ENCODE measurements at regions not wholly inside any gene's neighbourhood (a gene's known extent, or its start where the extent isn't known, plus 50 kb on each side); places are given as distances from the start of the nearest gene placed in this dataset.

GRCh38 chr21:16642353-16642752 lies 870.5 kb upstream of the CXADR start:
- DNase-seq = peak; percentile 33

- DNase-seq = no peak
These were observed 868.2 kb upstream of the CXADR start for GRCh38 chr21:16644685-16645084.

DNA sequence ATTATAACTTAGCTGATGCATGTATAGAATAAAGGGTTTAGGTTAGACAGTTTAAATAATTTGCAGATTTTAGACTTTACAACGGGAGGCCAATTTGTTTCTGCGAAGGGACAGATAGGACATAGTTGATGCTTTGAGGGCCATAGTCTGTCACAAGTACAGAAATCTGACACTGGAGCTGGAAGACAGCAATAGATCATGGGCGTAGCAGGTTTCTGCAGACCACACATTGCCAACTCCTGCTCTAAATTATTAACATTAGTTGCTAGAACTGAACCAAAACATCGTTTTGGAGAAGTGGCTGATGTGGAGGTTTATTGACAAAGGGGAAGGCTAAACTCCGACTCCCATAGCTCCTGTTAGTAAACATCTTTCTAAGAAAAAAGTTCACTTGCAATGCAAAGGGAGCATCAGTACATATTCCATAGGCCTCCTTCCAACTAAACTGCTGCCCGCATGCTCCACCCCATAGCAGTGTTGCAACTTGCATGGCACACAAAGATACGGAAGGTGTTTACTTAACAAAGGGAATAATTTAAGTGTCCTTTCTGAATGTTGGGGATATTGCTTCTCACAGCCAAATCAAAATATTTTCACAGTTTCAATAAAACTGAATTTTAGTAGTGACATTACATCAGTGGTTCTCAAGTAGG lies 862.0 kb upstream of the CXADR start:
- DNase-seq = no peak

- no peak for DNase-seq
These were observed 860.9 kb upstream of the CXADR start for GRCh38 chr21:16651956-16652355.

DNA sequence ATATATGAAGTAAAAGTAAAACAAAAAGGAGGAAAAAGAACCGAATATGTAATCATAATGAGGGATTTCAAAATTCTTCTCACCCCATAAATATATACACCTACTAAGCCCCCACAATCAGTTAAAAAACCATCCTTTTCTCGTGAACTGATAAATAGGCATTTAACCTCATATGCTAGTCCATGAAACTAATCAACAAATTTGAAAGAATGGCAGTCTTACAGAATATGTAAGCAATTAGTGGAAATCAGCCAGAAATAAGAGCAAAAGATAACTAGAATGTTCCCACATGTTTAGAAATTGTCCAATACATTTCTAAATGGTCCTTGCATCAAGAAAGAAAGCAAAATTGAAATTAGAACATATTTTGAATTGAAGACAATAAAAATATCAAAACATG lies 849.4 kb upstream of the CXADR start:
- no peak for DNase-seq

DNA sequence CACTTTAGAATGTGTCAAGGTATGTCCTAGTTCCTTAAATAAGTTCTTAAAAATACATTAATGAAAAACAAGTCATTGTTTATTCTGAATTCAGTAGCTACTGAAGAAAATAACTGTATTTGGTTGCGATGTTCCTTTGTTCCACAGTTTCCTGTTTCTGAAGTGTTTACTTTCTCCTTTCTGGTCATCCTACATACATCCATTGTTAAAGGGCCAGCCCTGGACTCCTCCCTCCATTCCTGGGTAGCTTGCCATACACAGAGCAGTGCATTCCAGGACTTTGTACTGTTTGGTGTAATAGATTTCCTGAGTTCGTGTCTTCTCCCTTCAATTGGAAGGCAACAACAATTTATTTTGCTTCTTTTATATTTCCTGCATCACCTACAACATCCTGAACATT lies 845.4 kb upstream of the CXADR start:
- DNase-seq = no peak

- no peak for DNase-seq
These were observed 837.9 kb upstream of the CXADR start for GRCh38 chr21:16674949-16675348.

GRCh38 chr21:16676391-16676790 lies 836.5 kb upstream of the CXADR start:
- no peak for DNase-seq

GRCh38 chr21:16678429-16679160 lies 834.2 kb upstream of the CXADR start:
- peak; percentile 41 for DNase-seq

DNA sequence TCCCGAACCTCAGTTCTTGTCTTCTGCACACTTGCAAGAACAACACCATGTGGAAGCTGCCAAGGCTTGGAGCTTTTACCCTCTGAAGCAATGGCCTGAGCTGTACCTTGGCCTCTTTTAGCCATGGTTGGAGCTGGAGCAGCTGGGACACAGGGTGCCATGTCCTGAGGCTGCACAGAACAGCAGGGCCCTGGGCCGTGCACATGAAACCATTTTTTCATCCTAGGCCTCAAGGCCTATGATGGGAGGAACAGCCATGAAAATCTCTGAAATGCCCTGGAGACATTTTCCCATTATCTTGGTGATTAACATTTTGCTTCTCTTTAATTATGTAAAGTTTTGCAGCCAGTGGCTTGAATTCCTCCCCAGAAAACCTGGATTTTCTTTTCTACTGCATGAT lies 817.8 kb upstream of the CXADR start:
- no peak for DNase-seq

- DNase-seq = no peak
These were observed 805.6 kb upstream of the CXADR start for GRCh38 chr21:16707274-16707673.

GRCh38 chr21:16708101-16708835 lies 804.6 kb upstream of the CXADR start:
- DNase-seq = no peak

- peak; percentile 78 for DNase-seq
These were observed 802.8 kb upstream of the CXADR start for GRCh38 chr21:16709866-16710550.

DNA sequence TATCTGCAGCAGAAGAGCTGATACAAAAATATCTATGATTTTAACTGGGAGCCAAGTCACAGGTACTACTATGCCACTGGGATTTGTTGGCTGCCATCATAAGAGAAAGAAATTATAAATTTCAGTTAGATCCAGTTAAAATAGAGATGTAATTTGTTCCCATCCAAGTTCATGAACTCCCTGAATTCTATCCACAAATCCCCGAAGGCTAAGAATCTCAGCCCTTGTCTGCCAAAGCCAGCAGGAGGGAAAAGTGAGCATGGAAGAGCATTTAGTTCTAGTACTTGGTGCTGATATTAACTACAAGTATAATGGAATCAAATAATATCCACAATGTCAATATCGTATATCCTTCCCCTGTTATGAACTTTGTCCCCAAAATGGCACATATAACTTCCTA lies 801.1 kb upstream of the CXADR start:
- DNase-seq = no peak

DNA sequence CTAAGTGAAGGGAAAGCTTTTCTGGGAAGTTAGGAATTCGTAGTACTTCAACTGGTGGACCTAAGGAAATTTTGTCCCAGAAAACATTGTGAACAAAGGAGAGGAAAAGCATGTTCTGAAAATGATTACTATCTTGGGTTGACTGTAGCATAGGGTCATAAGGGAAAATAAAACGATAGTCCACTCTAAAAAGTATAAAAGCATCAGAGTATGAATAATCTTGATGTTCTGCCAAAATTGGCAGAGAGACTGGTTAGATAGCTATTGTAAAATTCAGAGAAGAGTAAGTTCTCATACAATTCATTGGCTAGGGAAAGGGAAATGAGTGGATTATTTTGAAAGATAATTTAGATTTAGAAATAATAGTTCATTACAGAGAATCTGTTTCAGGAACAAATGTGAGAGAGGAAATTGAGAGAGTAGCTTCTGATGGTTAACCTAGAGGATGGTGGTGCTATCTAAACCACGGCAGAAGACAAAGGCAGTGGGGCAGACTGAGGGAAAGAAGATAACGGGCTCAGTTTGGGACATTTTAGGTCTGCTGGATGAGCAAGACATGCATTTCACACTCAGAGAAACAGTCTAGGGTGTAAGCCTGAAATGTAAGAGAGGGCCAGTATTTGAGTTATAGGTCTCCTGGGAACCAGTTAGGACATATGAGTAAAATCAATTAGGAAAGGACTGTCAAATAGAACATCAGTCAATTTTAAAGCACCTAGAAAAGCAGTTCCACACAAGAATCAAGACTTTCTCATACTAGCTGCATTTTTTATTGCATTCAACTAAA lies 799.3 kb upstream of the CXADR start:
- DNase-seq = no peak

- no peak for DNase-seq
These were observed 772.3 kb upstream of the CXADR start for GRCh38 chr21:16740511-16740910.

GRCh38 chr21:16741141-16741665 lies 771.6 kb upstream of the CXADR start:
- peak; percentile 68 for DNase-seq

- DNase-seq = peak; percentile 85
These were observed 770.7 kb upstream of the CXADR start for GRCh38 chr21:16742131-16742641.

- DNase-seq = no peak
These were observed 770.1 kb upstream of the CXADR start for GRCh38 chr21:16742741-16743140.

DNA sequence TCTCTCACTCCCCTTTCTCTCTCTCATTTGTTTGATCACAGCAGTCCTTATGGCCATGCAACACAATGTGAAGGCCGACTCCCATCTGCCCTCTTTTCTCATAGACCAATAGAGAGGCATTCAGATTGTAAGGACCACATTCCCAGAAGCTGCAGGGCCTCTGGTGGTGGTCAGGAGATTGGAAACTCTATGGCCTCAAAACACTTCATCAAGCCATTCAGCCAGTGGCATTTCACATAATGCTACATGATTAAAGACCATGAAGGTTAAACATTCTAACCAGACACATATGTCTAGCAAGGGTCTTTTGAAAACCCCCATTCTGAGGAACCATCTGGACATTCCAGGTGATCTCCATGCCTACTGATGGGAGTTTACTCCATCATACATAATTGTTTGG lies 769.5 kb upstream of the CXADR start:
- DNase-seq = no peak

- DNase-seq = no peak
These were observed 761.9 kb upstream of the CXADR start for GRCh38 chr21:16750926-16751325.
